ENCODE measurements at regions not wholly inside any gene's neighbourhood (a gene's known extent, or its start where the extent isn't known, plus 50 kb on each side); places are given as distances from the start of the nearest gene placed in this dataset.
A peak's percentile ranks its signal among the peaks of the same experiment; 100 is the strongest.

GRCh38 chr10:78685466-78686103 is 383.2 kb upstream of the ZMIZ1 start:
- no peak overlapping the region for H3K27ac Mint-ChIP-seq
- peaks cover 0 to 12% (median 3%) of the 10 kb centered on the region in 11 donors for H3K9me3 Mint-ChIP-seq
- Histone ChIP-seq H3K36me3 (ENCODE audit: control insufficient read depth in 2 of 3, insufficient read depth in 3 of 3, low read length in 3 of 3) (no peaks in the 10 kb centered on the region), H3K27me3 (ENCODE audit: control insufficient read depth in 2 of 2, insufficient read depth in 2 of 2, low read length in 2 of 2) (no peaks in the 10 kb centered on the region), H3K9me3 (ENCODE audit: control insufficient read depth in 2 of 3, low read length in 3 of 3) (no peaks in the 10 kb centered on the region), H3K4me3 (ENCODE audit: low read length) (no peak overlapping the region), H3K4me1 (ENCODE audit: control insufficient read depth in 2 of 2, insufficient read depth in 2 of 2, low read length in 2 of 2) (no peaks in the 10 kb centered on the region), H3K27ac (ENCODE audit: low read depth, low read length) (no peak overlapping the region)
- POLR2A ChIA-PET: no interaction called here
- peaks cover 0 to 13% (median 8%) of the 10 kb centered on the region in 5 donors for H3K27me3 Mint-ChIP-seq
- H3K4me1 Mint-ChIP-seq: no peaks in the 10 kb centered on the region
- ATAC-seq: no peak
- intact Hi-C loops (cut with micrococcal nuclease): no loop called here
- no peak for DNase-seq
- peaks cover 0 to 4% (median 0%) of the 10 kb centered on the region in 5 donors for H3K36me3 Mint-ChIP-seq
- CTCF ChIA-PET: no interaction called here
- no peak overlapping the region for H3K4me3 Mint-ChIP-seq

DNA sequence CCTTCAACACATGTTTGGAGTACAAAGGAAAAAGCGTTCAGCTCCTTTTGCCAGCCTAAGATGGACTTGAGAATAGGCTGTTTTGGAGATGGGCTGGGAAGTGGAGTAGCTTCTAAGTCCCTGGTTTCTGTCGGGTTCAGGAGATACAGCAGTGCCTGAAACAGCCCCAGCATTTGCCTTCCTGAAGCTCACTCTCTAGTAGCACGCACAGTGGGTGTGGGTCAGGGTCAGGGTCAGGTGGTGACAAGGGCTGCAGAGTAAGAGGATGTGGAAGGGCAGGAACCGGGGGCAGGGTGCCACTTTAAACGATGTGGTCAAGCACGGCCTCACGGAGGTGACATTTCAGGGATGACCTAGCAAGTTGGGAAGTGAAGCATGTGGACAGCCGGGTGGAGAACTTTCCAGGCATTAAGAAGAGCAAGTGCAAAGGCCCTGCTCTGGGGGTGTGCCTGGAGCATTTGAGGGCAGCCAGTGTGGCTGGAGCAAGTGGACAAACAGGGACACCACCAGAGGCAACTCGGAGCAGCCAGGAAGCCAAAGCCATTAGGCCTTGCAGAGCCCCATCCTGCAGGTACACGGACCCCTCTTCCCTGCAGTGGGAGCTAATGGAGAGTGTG is 382.2 kb upstream of the ZMIZ1 start:
- no peak overlapping the region for H3K27ac Mint-ChIP-seq
- H3K4me3 ChIP-seq (ENCODE audit: low read length): no peak overlapping the region
- intact Hi-C loops (cut with micrococcal nuclease): no loop called here
- no peaks in the 10 kb centered on the region for H3K27me3 ChIP-seq (ENCODE audit: control insufficient read depth in 2 of 2, insufficient read depth in 2 of 2, low read length in 2 of 2)
- ATAC-seq (no peak), DNase-seq (no peak)
- H3K36me3 ChIP-seq (ENCODE audit: control insufficient read depth in 2 of 3, insufficient read depth in 3 of 3, low read length in 3 of 3): no peaks in the 10 kb centered on the region
- peaks cover 0 to 8% (median 0%) of the 10 kb centered on the region in 11 donors for H3K9me3 Mint-ChIP-seq
- CTCF ChIA-PET: no interaction called here
- H3K4me1 Mint-ChIP-seq: no peaks in the 10 kb centered on the region
- H3K36me3 Mint-ChIP-seq: no peaks in the 10 kb centered on the region
- peaks cover 0 to 16% (median 6%) of the 10 kb centered on the region in 5 donors for H3K27me3 Mint-ChIP-seq
- no peaks in the 10 kb centered on the region for H3K4me1 ChIP-seq (ENCODE audit: control insufficient read depth in 2 of 2, insufficient read depth in 2 of 2, low read length in 2 of 2)
- H3K27ac ChIP-seq (ENCODE audit: low read depth, low read length): no peak overlapping the region
- no peaks in the 10 kb centered on the region for H3K9me3 ChIP-seq (ENCODE audit: control insufficient read depth in 2 of 3, low read length in 3 of 3)
- POLR2A ChIA-PET: no interaction called here
- H3K4me3 Mint-ChIP-seq: no peak overlapping the region

GRCh38 chr10:78687626-78688025 is 381.1 kb upstream of the ZMIZ1 start:
- intact Hi-C loops (cut with micrococcal nuclease): no loop called here
- no peaks in the 10 kb centered on the region for H3K36me3 ChIP-seq (ENCODE audit: control insufficient read depth in 2 of 3, insufficient read depth in 3 of 3, low read length in 3 of 3)
- H3K9me3 ChIP-seq (ENCODE audit: control insufficient read depth in 2 of 3, low read length in 3 of 3): no peaks in the 10 kb centered on the region
- no peaks in the 10 kb centered on the region for H3K4me1 Mint-ChIP-seq
- H3K27ac Mint-ChIP-seq: peak overlapping the region in 1 of 9 donors; percentile 25
- H3K9me3 Mint-ChIP-seq: peaks cover 0 to 3% (median 0%) of the 10 kb centered on the region in 11 donors
- no peak overlapping the region for H3K4me3 ChIP-seq (ENCODE audit: low read length)
- DNase-seq: no peak
- ChIA-PET CTCF (no interaction called here), POLR2A (no interaction called here)
- no peaks in the 10 kb centered on the region for H3K4me1 ChIP-seq (ENCODE audit: control insufficient read depth in 2 of 2, insufficient read depth in 2 of 2, low read length in 2 of 2)
- no peak overlapping the region for H3K27ac ChIP-seq (ENCODE audit: low read depth, low read length)
- H3K27me3 Mint-ChIP-seq: peaks cover 0 to 9% (median 6%) of the 10 kb centered on the region in 5 donors
- H3K27me3 ChIP-seq (ENCODE audit: control insufficient read depth in 2 of 2, insufficient read depth in 2 of 2, low read length in 2 of 2): no peaks in the 10 kb centered on the region
- no peak overlapping the region for H3K4me3 Mint-ChIP-seq
- ATAC-seq: no peak
- H3K36me3 Mint-ChIP-seq: no peaks in the 10 kb centered on the region

- Mint-ChIP-seq H3K27me3 (peaks cover 0 to 10% (median 6%) of the 10 kb centered on the region in 5 donors), H3K27ac (no peak overlapping the region), H3K4me1 (no peaks in the 10 kb centered on the region), H3K9me3 (peaks cover 0 to 2% (median 0%) of the 10 kb centered on the region in 11 donors), H3K4me3 (no peak overlapping the region), H3K36me3 (no peaks in the 10 kb centered on the region)
- no peak overlapping the region for H3K4me3 ChIP-seq (ENCODE audit: low read length)
- H3K9me3 ChIP-seq (ENCODE audit: control insufficient read depth in 2 of 3, low read length in 3 of 3): no peaks in the 10 kb centered on the region
- no peaks in the 10 kb centered on the region for H3K27me3 ChIP-seq (ENCODE audit: control insufficient read depth in 2 of 2, insufficient read depth in 2 of 2, low read length in 2 of 2)
- CTCF ChIA-PET: no interaction called here
- ATAC-seq (no peak), DNase-seq (no peak)
- H3K4me1 ChIP-seq (ENCODE audit: control insufficient read depth in 2 of 2, insufficient read depth in 2 of 2, low read length in 2 of 2): no peaks in the 10 kb centered on the region
- no peaks in the 10 kb centered on the region for H3K36me3 ChIP-seq (ENCODE audit: control insufficient read depth in 2 of 3, insufficient read depth in 3 of 3, low read length in 3 of 3)
- POLR2A ChIA-PET: no interaction called here
- intact Hi-C loops (cut with micrococcal nuclease): no loop called here
- H3K27ac ChIP-seq (ENCODE audit: low read depth, low read length): no peak overlapping the region
Measured at GRCh38 chr10:78688230-78688900, 380.4 kb upstream of the ZMIZ1 start.

DNA sequence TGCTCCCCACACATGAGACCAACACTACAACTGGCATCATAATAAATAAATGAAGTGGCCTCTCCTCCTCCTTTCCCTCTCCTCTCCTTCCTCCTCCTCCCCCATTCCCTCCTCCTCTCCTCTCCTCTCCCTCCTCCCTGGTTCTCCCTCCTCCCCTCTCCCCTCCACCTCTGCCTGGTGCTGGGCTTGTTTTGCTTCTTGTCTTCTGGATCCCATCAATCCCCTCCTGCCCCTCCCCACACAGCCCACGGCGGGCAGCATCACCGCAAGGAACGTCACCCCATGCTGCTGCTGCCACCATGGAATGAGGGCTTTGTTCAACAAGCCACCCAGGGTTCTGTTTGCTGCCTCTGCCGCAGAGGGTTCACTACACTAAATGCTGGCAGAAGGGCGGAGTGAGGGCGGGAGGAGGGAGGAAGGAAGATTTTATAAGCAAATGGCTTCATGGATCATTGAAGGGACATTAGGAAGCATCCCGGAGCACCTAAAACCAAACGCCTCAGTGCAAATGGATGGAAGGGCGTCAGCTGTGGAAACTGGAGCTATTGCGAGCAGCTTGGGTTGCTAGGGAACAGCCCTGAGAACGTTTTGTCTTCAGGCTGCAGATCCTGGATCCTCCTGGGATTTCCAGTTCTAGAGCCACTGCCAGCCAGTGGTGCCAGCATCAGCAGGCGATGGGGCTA is 379.7 kb upstream of the ZMIZ1 start:
- DNase-seq (no peak), ATAC-seq (no peak)
- H3K9me3 Mint-ChIP-seq: peaks cover 0 to 2% (median 0%) of the 10 kb centered on the region in 11 donors
- H3K9me3 ChIP-seq (ENCODE audit: control insufficient read depth in 2 of 3, low read length in 3 of 3): no peaks in the 10 kb centered on the region
- no peaks in the 10 kb centered on the region for H3K36me3 Mint-ChIP-seq
- peaks cover 3 to 8% (median 5%) of the 10 kb centered on the region in 5 donors for H3K27me3 Mint-ChIP-seq
- no peaks in the 10 kb centered on the region for H3K4me1 ChIP-seq (ENCODE audit: control insufficient read depth in 2 of 2, insufficient read depth in 2 of 2, low read length in 2 of 2)
- H3K4me1 Mint-ChIP-seq: no peaks in the 10 kb centered on the region
- intact Hi-C loops (cut with micrococcal nuclease): no loop called here
- no peaks in the 10 kb centered on the region for H3K27me3 ChIP-seq (ENCODE audit: control insufficient read depth in 2 of 2, insufficient read depth in 2 of 2, low read length in 2 of 2)
- no peak overlapping the region for H3K27ac Mint-ChIP-seq
- H3K4me3 ChIP-seq (ENCODE audit: low read length): no peak overlapping the region
- H3K27ac ChIP-seq (ENCODE audit: low read depth, low read length): no peak overlapping the region
- H3K36me3 ChIP-seq (ENCODE audit: control insufficient read depth in 2 of 3, insufficient read depth in 3 of 3, low read length in 3 of 3): no peaks in the 10 kb centered on the region
- ChIA-PET POLR2A (no interaction called here), CTCF (no interaction called here)
- no peak overlapping the region for H3K4me3 Mint-ChIP-seq

DNA sequence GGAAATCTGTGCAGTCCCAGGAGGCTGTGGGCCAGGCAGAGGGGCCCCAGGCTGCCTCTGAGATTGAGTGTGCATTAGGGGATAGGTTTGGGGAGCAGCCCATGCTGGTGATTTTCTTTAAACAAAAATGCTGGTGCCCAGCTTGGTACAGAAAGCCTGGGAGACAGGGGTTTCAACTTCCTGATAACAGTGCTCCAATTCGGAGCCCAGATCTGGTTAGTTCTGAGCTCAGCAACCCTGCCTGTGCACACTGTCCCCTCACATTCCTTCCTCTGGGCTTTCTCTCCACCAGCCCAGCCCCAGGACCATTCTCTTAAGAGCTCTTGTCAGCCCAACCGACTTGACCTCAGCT is 379.2 kb upstream of the ZMIZ1 start:
- ChIA-PET CTCF (no interaction called here), POLR2A (no interaction called here)
- no peak for ATAC-seq
- DNase-seq: no peak
- no peaks in the 10 kb centered on the region for H3K9me3 ChIP-seq (ENCODE audit: control insufficient read depth in 2 of 3, low read length in 3 of 3)
- no peak overlapping the region for H3K4me3 Mint-ChIP-seq
- H3K27ac Mint-ChIP-seq: no peak overlapping the region
- H3K27me3 ChIP-seq (ENCODE audit: control insufficient read depth in 2 of 2, insufficient read depth in 2 of 2, low read length in 2 of 2): no peaks in the 10 kb centered on the region
- no peaks in the 10 kb centered on the region for H3K36me3 Mint-ChIP-seq
- no peaks in the 10 kb centered on the region for H3K4me1 Mint-ChIP-seq
- peaks cover 0 to 10% (median 5%) of the 10 kb centered on the region in 5 donors for H3K27me3 Mint-ChIP-seq
- intact Hi-C loops (cut with micrococcal nuclease): no loop called here
- H3K4me1 ChIP-seq (ENCODE audit: control insufficient read depth in 2 of 2, insufficient read depth in 2 of 2, low read length in 2 of 2): no peaks in the 10 kb centered on the region
- no peak overlapping the region for H3K4me3 ChIP-seq (ENCODE audit: low read length)
- no peak overlapping the region for H3K27ac ChIP-seq (ENCODE audit: low read depth, low read length)
- no peaks in the 10 kb centered on the region for H3K36me3 ChIP-seq (ENCODE audit: control insufficient read depth in 2 of 3, insufficient read depth in 3 of 3, low read length in 3 of 3)
- H3K9me3 Mint-ChIP-seq: peaks cover 0 to 2% (median 0%) of the 10 kb centered on the region in 11 donors

All from naive thymus-derived CD4-positive, alpha-beta T cell (primary cell).